ENCODE measurements at regions not wholly inside any gene's neighbourhood (a gene's known extent, or its start where the extent isn't known, plus 50 kb on each side); places are given as distances from the start of the nearest gene placed in this dataset.

DNA sequence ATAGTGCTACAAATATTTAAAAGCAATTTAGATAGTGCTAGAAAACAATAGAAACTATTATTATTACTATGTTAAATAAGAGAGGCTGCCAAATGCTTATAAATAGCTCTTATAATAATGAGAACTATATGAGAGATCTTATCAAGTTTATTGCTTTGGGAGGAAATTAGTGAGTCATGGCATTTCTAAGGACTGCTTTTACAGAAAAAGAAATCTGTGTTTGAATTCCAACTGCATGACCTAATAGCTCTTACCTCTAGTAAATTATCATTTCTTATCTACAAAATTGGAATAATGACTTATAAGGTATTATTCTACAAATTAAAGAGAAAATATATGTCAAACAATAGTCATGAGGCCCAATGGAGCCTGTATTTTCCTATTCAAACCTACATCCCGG is 177.2 kb downstream of the GABRG1 start:
- Histone ChIP-seq H2AFZ (ENCODE audit: low read depth) (no peak overlapping the region), H3K4me1 (ENCODE audit: low read depth, poor library complexity, severe bottlenecking) (no peaks in the 10 kb centered on the region), H3K79me2 (ENCODE audit: insufficient read depth, low read depth) (no peaks in the 10 kb centered on the region), H3K4me3 (IDR thresholded peaks at IDR 0.05; ENCODE audit: insufficient read depth, low read depth, low read length) (no peak overlapping the region), H3K9ac (no peak overlapping the region), H4K20me1 (ENCODE audit: insufficient read depth) (no peaks in the 10 kb centered on the region), H3K27me3 (ENCODE audit: insufficient read depth, low read depth) (no peaks in the 10 kb centered on the region), H3K27ac (no peak overlapping the region), H3K36me3 (ENCODE audit: insufficient read depth) (no peaks in the 10 kb centered on the region), H3K4me2 (no peak overlapping the region)
- TF ChIP-seq, protein P1, sequence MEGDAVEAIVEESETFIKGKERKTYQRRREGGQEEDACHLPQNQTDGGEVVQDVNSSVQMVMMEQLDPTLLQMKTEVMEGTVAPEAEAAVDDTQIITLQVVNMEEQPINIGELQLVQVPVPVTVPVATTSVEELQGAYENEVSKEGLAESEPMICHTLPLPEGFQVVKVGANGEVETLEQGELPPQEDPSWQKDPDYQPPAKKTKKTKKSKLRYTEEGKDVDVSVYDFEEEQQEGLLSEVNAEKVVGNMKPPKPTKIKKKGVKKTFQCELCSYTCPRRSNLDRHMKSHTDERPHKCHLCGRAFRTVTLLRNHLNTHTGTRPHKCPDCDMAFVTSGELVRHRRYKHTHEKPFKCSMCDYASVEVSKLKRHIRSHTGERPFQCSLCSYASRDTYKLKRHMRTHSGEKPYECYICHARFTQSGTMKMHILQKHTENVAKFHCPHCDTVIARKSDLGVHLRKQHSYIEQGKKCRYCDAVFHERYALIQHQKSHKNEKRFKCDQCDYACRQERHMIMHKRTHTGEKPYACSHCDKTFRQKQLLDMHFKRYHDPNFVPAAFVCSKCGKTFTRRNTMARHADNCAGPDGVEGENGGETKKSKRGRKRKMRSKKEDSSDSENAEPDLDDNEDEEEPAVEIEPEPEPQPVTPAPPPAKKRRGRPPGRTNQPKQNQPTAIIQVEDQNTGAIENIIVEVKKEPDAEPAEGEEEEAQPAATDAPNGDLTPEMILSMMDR (conservative IDR thresholded peaks at IDR 0.05; ENCODE audit: low read depth, low read length): no peak

- H4K20me1 ChIP-seq (ENCODE audit: insufficient read depth): no peaks in the 10 kb centered on the region
- H3K4me1 ChIP-seq (ENCODE audit: low read depth, poor library complexity, severe bottlenecking): no peaks in the 10 kb centered on the region
- H3K79me2 ChIP-seq (ENCODE audit: insufficient read depth, low read depth): no peaks in the 10 kb centered on the region
- TF ChIP-seq, protein P1 (conservative IDR thresholded peaks at IDR 0.05; ENCODE audit: low read depth, low read length): no peak
- no peaks in the 10 kb centered on the region for H3K36me3 ChIP-seq (ENCODE audit: insufficient read depth)
- H3K9ac ChIP-seq: no peak overlapping the region
- no peak overlapping the region for H3K4me3 ChIP-seq (IDR thresholded peaks at IDR 0.05; ENCODE audit: insufficient read depth, low read depth, low read length)
- no peak overlapping the region for H3K27ac ChIP-seq
- H3K27me3 ChIP-seq (ENCODE audit: insufficient read depth, low read depth): no peaks in the 10 kb centered on the region
- no peak overlapping the region for H2AFZ ChIP-seq (ENCODE audit: low read depth)
- H3K4me2 ChIP-seq: no peak overlapping the region
Measured at GRCh38 chr4:45944000-45944399, 179.9 kb downstream of the GABRG1 start.

- Histone ChIP-seq H4K20me1 (ENCODE audit: insufficient read depth) (no peaks in the 10 kb centered on the region), H3K36me3 (ENCODE audit: insufficient read depth) (no peaks in the 10 kb centered on the region), H2AFZ (ENCODE audit: low read depth) (no peak overlapping the region), H3K9ac (no peak overlapping the region), H3K4me2 (no peak overlapping the region), H3K4me3 (IDR thresholded peaks at IDR 0.05; ENCODE audit: insufficient read depth, low read depth, low read length) (no peak overlapping the region), H3K27ac (no peak overlapping the region), H3K4me1 (ENCODE audit: low read depth, poor library complexity, severe bottlenecking) (no peaks in the 10 kb centered on the region), H3K27me3 (ENCODE audit: insufficient read depth, low read depth) (no peaks in the 10 kb centered on the region), H3K79me2 (ENCODE audit: insufficient read depth, low read depth) (no peaks in the 10 kb centered on the region)
- TF ChIP-seq, protein P1 (conservative IDR thresholded peaks at IDR 0.05; ENCODE audit: low read depth, low read length): no peak
Measured at GRCh38 chr4:45939056-45939455, 184.8 kb downstream of the GABRG1 start.

DNA sequence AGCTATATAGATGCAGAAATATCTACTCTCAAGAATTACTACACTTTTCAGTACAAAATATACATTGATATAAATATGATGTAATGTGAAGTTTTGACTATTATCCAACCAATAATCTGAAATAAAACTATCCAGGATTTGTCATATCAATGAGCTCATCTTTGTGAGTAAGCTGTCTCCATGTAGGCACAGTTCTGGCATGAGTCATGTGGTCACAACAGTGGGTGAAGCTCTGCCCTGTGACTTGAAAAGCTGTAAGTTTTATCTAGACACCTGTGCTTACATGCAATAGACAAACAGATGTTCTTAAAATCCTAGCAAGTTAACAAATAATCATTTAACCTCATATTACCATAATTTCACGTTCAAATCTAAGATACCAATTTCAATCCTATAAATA is 192.7 kb downstream of the GABRG1 start:
- H3K9ac ChIP-seq: no peak overlapping the region
- H3K4me2 ChIP-seq: no peak overlapping the region
- H3K4me3 ChIP-seq (IDR thresholded peaks at IDR 0.05; ENCODE audit: insufficient read depth, low read depth, low read length): no peak overlapping the region
- no peaks in the 10 kb centered on the region for H3K27me3 ChIP-seq (ENCODE audit: insufficient read depth, low read depth)
- H4K20me1 ChIP-seq (ENCODE audit: insufficient read depth): no peaks in the 10 kb centered on the region
- H3K4me1 ChIP-seq (ENCODE audit: low read depth, poor library complexity, severe bottlenecking): no peaks in the 10 kb centered on the region
- H3K79me2 ChIP-seq (ENCODE audit: insufficient read depth, low read depth): no peaks in the 10 kb centered on the region
- TF ChIP-seq, protein P1 (conservative IDR thresholded peaks at IDR 0.05; ENCODE audit: low read depth, low read length): no peak
- H3K36me3 ChIP-seq (ENCODE audit: insufficient read depth): no peaks in the 10 kb centered on the region
- no peak overlapping the region for H3K27ac ChIP-seq
- H2AFZ ChIP-seq (ENCODE audit: low read depth): no peak overlapping the region

Data from KMS-11 (cell line).